ENCODE measurements at regions not wholly inside any gene's neighbourhood (a gene's known extent, or its start where the extent isn't known, plus 50 kb on each side); places are given as distances from the start of the nearest gene placed in this dataset.

DNA sequence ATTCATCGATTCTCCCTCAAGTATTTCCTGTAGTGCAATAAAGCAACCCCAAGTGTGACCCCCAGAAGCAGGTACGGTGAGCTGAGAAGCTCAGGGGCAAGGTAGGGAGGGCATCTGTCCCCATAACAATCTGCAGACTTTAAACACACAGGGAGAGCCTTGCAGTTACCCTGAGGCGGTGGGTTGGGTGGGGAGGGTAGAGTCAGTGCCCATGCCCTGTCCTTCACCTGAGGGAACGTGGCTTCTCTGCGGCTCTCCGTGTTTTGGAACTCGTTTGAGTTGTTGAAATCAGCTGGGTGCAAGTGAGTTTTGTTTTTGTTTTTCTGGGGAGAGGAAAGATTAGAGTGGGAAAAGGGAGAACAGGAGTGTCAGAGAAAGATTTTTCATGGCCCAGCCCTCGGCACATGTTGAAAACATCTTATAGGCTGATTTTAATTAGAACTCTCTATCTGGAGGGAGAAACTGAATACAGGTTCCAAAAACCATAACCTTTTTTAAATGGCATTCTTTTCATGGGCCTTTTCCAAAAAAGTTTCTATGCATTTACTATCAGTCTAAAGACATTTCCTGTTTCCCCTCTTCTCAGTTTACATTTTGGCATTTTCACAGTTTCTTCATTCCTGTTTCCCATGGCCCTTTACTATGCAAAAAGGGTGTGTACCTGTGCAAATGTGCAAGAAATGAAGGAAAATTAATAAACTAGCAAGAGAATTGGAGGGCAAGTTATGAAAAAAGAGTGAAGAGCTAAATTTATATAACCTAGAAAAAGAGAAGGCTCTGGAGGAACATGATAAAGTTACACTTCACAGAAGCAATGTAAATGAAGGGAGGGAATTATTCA lies 266.5 kb upstream of the VLDLR start:
- Histone ChIP-seq H3K4me1 (no peaks in the 10 kb centered on the region), H3K79me2 (no peaks in the 10 kb centered on the region), H3K4me2 (ENCODE audit: low read length) (no peak overlapping the region), H3K9ac (no peak overlapping the region), H3K9me3 (ENCODE audit: control insufficient read depth, low read length) (no peaks in the 10 kb centered on the region), H3K4me3 (ENCODE audit: low read depth, low read length) (no peak overlapping the region), H2AFZ (no peak overlapping the region), H3K36me3 (ENCODE audit: control insufficient read depth, insufficient read depth, low read length) (no peaks in the 10 kb centered on the region), H3K27me3 (ENCODE audit: control insufficient read depth, insufficient read depth, low read length) (no peaks in the 10 kb centered on the region), H3K27ac (no peak overlapping the region)
- TF ChIP-seq, protein P1, sequence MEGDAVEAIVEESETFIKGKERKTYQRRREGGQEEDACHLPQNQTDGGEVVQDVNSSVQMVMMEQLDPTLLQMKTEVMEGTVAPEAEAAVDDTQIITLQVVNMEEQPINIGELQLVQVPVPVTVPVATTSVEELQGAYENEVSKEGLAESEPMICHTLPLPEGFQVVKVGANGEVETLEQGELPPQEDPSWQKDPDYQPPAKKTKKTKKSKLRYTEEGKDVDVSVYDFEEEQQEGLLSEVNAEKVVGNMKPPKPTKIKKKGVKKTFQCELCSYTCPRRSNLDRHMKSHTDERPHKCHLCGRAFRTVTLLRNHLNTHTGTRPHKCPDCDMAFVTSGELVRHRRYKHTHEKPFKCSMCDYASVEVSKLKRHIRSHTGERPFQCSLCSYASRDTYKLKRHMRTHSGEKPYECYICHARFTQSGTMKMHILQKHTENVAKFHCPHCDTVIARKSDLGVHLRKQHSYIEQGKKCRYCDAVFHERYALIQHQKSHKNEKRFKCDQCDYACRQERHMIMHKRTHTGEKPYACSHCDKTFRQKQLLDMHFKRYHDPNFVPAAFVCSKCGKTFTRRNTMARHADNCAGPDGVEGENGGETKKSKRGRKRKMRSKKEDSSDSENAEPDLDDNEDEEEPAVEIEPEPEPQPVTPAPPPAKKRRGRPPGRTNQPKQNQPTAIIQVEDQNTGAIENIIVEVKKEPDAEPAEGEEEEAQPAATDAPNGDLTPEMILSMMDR (IDR thresholded peaks at IDR 0.05): no peak

DNA sequence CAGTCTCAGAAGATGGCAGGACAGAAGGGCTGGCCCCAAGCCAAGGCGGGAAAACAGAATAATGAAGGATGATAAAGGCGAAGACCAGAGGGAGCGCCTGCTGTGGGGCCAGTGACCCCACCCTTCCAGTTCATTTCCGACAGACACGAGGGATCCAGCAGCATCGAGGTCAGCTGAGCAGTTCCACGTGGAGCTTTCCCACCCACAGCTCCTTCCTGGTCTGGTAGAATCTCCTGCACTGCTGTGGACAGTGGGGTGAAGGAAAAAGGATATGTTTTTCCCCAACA lies 265.9 kb upstream of the VLDLR start:
- no peaks in the 10 kb centered on the region for H3K79me2 ChIP-seq
- H3K4me2 ChIP-seq (ENCODE audit: low read length): no peak overlapping the region
- H3K9ac ChIP-seq: no peak overlapping the region
- H3K36me3 ChIP-seq (ENCODE audit: control insufficient read depth, insufficient read depth, low read length): no peaks in the 10 kb centered on the region
- H3K27me3 ChIP-seq (ENCODE audit: control insufficient read depth, insufficient read depth, low read length): no peaks in the 10 kb centered on the region
- H3K4me1 ChIP-seq: no peaks in the 10 kb centered on the region
- no peak overlapping the region for H3K4me3 ChIP-seq (ENCODE audit: low read depth, low read length)
- no peaks in the 10 kb centered on the region for H3K9me3 ChIP-seq (ENCODE audit: control insufficient read depth, low read length)
- H3K27ac ChIP-seq: no peak overlapping the region
- no peak overlapping the region for H2AFZ ChIP-seq
- TF ChIP-seq, protein P1 (IDR thresholded peaks at IDR 0.05): no peak

DNA sequence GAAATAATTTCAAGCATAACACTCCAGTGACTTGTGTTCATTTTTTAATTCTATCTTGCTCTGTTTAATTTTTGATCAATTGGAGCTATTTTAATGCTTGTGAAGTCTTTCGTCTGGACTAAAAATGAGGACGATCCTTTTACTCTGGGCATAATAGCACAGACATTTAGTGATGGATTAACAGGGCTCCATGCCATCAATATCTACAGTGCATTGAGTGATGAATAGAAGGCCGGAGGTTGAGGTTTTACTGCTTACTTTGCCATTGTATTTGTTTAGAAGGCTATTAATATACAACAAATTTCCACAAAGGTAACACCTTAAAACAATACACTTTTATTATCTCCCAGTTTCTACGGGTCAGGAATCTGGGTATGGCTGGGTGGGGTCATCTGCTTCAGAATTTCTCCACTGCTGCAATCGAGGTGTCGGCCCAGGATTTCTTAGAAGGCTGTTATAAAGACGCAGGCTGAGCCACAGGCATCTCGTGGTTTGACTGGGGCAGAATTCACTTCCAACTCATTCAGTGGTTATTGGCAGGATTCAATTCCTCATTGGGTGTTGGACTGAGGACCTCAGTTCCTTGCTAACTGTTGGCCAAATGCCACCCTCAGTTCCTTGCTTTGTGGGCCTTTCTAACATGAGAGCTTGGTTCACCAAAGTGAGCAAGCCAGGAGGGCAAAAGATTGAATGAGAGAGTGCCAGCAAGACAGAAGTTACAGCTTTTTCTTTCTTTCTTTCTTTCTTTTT lies 265.4 kb upstream of the VLDLR start:
- no peak overlapping the region for H3K9ac ChIP-seq
- H3K27me3 ChIP-seq (ENCODE audit: control insufficient read depth, insufficient read depth, low read length): no peaks in the 10 kb centered on the region
- H3K4me2 ChIP-seq (ENCODE audit: low read length): no peak overlapping the region
- TF ChIP-seq, protein P1 (IDR thresholded peaks at IDR 0.05): no peak
- no peaks in the 10 kb centered on the region for H3K79me2 ChIP-seq
- H3K4me1 ChIP-seq: no peaks in the 10 kb centered on the region
- no peaks in the 10 kb centered on the region for H3K36me3 ChIP-seq (ENCODE audit: control insufficient read depth, insufficient read depth, low read length)
- no peak overlapping the region for H2AFZ ChIP-seq
- H3K4me3 ChIP-seq (ENCODE audit: low read depth, low read length): no peak overlapping the region
- H3K27ac ChIP-seq: no peak overlapping the region
- H3K9me3 ChIP-seq (ENCODE audit: control insufficient read depth, low read length): no peaks in the 10 kb centered on the region

DNA sequence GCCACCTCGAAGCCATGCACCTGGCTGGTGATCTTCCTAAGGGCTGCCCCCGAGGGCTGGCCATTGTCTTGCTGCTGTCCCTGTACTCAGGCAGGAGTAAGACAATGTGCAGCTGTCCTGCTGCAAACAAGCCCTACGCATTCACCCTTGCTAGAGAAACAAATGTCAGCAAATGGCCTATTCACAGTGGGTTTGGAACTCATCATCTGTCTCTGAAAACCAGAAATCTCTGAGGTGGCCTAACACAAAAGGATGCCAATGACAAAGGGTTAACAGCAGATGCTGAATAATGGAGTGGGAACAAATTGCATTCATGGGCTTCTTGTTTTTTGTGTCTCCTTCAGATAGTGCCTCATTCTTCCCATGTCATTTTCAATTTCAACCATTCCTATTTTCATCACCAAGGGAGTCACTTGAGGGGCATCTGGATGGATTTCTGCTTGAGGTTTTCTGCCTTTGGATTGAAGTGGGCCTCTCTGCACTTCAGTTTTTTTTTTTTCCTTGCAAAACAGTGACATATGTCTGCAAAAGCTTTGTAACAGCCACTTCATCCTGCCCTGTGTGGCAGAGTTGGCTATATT lies 261.6 kb upstream of the VLDLR start:
- Histone ChIP-seq H3K4me2 (ENCODE audit: low read length) (no peak overlapping the region), H3K27ac (no peak overlapping the region), H3K9me3 (ENCODE audit: control insufficient read depth, low read length) (no peaks in the 10 kb centered on the region), H3K36me3 (ENCODE audit: control insufficient read depth, insufficient read depth, low read length) (no peaks in the 10 kb centered on the region), H3K4me3 (ENCODE audit: low read depth, low read length) (no peak overlapping the region), H2AFZ (no peak overlapping the region), H3K9ac (no peak overlapping the region), H3K4me1 (no peaks in the 10 kb centered on the region), H3K79me2 (no peaks in the 10 kb centered on the region), H3K27me3 (ENCODE audit: control insufficient read depth, insufficient read depth, low read length) (no peaks in the 10 kb centered on the region)
- TF ChIP-seq, protein P1 (IDR thresholded peaks at IDR 0.05): no peak

Data from parathyroid adenoma (tissue), 2 donors.